ENCODE measurements at regions not wholly inside any gene's neighbourhood (a gene's known extent, or its start where the extent isn't known, plus 50 kb on each side); places are given as distances from the start of the nearest gene placed in this dataset.

- Histone ChIP-seq H3K27ac (ENCODE audit: low read depth, low read length, poor library complexity, severe bottlenecking) (no peak overlapping the region), H3K36me3 (ENCODE audit: insufficient read depth, low read length) (no peaks in the 10 kb centered on the region), H3F3A (ENCODE audit: insufficient read depth, low read length) (no peaks in the 10 kb centered on the region), H3K4me2 (ENCODE audit: low read length) (no peak overlapping the region), H3K9me2 (ENCODE audit: low read depth, low read length) (no peaks in the 10 kb centered on the region), H3K9ac (ENCODE audit: low read length) (no peak overlapping the region), H3K9me3 (ENCODE audit: low read length) (no peaks in the 10 kb centered on the region), H4K20me1 (ENCODE audit: insufficient read depth, low read length) (no peaks in the 10 kb centered on the region), H2AFZ (ENCODE audit: low read length) (no peak overlapping the region), H3K79me2 (ENCODE audit: insufficient read depth, low read length) (no peaks in the 10 kb centered on the region), H3K4me1 (ENCODE audit: insufficient read depth, low read length, severe bottlenecking) (no peaks in the 10 kb centered on the region), H3K27me3 (ENCODE audit: insufficient read depth, low read length) (no peaks in the 10 kb centered on the region), H3K4me3 (ENCODE audit: low read depth, low read length, poor library complexity, severe bottlenecking) (no peak overlapping the region)
- TF ChIP-seq, protein P1, sequence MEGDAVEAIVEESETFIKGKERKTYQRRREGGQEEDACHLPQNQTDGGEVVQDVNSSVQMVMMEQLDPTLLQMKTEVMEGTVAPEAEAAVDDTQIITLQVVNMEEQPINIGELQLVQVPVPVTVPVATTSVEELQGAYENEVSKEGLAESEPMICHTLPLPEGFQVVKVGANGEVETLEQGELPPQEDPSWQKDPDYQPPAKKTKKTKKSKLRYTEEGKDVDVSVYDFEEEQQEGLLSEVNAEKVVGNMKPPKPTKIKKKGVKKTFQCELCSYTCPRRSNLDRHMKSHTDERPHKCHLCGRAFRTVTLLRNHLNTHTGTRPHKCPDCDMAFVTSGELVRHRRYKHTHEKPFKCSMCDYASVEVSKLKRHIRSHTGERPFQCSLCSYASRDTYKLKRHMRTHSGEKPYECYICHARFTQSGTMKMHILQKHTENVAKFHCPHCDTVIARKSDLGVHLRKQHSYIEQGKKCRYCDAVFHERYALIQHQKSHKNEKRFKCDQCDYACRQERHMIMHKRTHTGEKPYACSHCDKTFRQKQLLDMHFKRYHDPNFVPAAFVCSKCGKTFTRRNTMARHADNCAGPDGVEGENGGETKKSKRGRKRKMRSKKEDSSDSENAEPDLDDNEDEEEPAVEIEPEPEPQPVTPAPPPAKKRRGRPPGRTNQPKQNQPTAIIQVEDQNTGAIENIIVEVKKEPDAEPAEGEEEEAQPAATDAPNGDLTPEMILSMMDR (IDR thresholded peaks at IDR 0.05; ENCODE audit: low read length): no peak
- no peak for TF ChIP-seq EZH2 (IDR thresholded peaks at IDR 0.05; ENCODE audit: borderline replicate concordance, low read length)
Measured at GRCh38 chr4:136768925-136769275, 763.4 kb downstream of the PCDH18 start.

DNA sequence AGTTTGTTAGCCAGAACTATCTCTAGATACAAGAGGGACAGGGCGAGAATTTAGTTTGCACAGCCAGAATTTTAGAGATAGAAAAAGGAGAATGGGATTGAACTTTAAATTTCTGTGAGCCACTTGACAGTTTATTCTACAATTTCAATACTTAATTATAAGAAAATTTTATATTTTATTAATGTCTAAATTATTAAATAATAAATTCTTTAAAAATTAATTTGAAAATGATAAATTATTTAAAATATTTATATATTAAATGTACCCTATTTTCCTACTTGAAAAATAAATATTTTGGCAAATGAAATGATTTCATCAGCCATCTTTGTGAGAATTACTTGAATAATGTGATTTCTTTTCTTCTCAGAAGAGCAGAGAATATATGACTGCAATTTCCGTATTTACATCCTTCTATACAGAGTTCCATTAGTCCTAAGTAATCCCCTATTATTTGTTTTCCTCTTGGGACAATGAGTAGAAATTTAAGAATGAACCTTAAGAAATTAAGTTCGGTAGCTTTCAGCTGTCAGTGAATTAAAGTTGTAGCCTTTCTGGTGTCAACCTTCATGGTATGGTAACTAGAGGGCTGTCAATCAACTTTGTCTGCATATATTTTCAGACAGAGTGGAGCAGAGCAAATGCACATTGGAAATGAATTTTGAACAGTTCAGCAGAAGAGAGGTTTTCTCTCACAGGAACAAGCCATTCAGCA is 763.9 kb downstream of the PCDH18 start:
- no peaks in the 10 kb centered on the region for H3K4me1 ChIP-seq (ENCODE audit: insufficient read depth, low read length, severe bottlenecking)
- H3K27me3 ChIP-seq (ENCODE audit: insufficient read depth, low read length): no peaks in the 10 kb centered on the region
- H2AFZ ChIP-seq (ENCODE audit: low read length): no peak overlapping the region
- no peaks in the 10 kb centered on the region for H3K79me2 ChIP-seq (ENCODE audit: insufficient read depth, low read length)
- H3K27ac ChIP-seq (ENCODE audit: low read depth, low read length, poor library complexity, severe bottlenecking): no peak overlapping the region
- TF ChIP-seq, protein P1 (IDR thresholded peaks at IDR 0.05; ENCODE audit: low read length): no peak
- TF ChIP-seq EZH2 (IDR thresholded peaks at IDR 0.05; ENCODE audit: borderline replicate concordance, low read length): no peak
- no peak overlapping the region for H3K9ac ChIP-seq (ENCODE audit: low read length)
- H3K9me2 ChIP-seq (ENCODE audit: low read depth, low read length): no peaks in the 10 kb centered on the region
- H4K20me1 ChIP-seq (ENCODE audit: insufficient read depth, low read length): no peaks in the 10 kb centered on the region
- H3K4me3 ChIP-seq (ENCODE audit: low read depth, low read length, poor library complexity, severe bottlenecking): no peak overlapping the region
- no peaks in the 10 kb centered on the region for H3K9me3 ChIP-seq (ENCODE audit: low read length)
- H3K36me3 ChIP-seq (ENCODE audit: insufficient read depth, low read length): no peaks in the 10 kb centered on the region
- H3K4me2 ChIP-seq (ENCODE audit: low read length): no peak overlapping the region
- no peaks in the 10 kb centered on the region for H3F3A ChIP-seq (ENCODE audit: insufficient read depth, low read length)

DNA sequence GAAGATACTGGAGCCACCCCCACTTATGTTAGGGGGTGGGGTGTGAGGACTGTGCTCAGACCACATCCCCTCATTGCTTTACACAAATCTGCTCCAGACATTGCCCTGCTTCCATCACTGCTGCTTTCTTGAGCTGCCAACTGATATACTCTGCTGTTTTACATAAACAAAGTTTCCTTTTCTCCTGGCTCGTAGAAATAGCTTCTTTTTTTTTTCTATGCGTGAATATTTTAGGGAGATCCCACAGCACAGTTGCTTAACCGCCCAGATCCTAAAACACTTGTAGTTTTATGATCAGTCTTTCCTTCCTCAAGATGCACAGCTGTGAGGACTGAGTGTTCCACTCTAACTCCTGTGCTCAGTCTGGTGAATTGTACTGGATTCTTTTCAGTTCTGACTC is 768.4 kb downstream of the PCDH18 start:
- Histone ChIP-seq H3K9me3 (ENCODE audit: low read length) (no peaks in the 10 kb centered on the region), H3K4me1 (ENCODE audit: insufficient read depth, low read length, severe bottlenecking) (no peaks in the 10 kb centered on the region), H3K9me2 (ENCODE audit: low read depth, low read length) (no peaks in the 10 kb centered on the region), H3K79me2 (ENCODE audit: insufficient read depth, low read length) (no peaks in the 10 kb centered on the region), H3K4me2 (ENCODE audit: low read length) (no peak overlapping the region), H3K9ac (ENCODE audit: low read length) (no peak overlapping the region), H3K36me3 (ENCODE audit: insufficient read depth, low read length) (no peaks in the 10 kb centered on the region), H3K27me3 (ENCODE audit: insufficient read depth, low read length) (no peaks in the 10 kb centered on the region), H3F3A (ENCODE audit: insufficient read depth, low read length) (no peaks in the 10 kb centered on the region), H2AFZ (ENCODE audit: low read length) (no peak overlapping the region), H4K20me1 (ENCODE audit: insufficient read depth, low read length) (no peaks in the 10 kb centered on the region), H3K4me3 (ENCODE audit: low read depth, low read length, poor library complexity, severe bottlenecking) (no peak overlapping the region), H3K27ac (ENCODE audit: low read depth, low read length, poor library complexity, severe bottlenecking) (no peak overlapping the region)
- TF ChIP-seq, protein P1 (IDR thresholded peaks at IDR 0.05; ENCODE audit: low read length): no peak
- TF ChIP-seq EZH2 (IDR thresholded peaks at IDR 0.05; ENCODE audit: borderline replicate concordance, low read length): no peak

Measured in OCI-LY1 (cell line).